ENCODE measurements at regions not wholly inside any gene's neighbourhood (a gene's known extent, or its start where the extent isn't known, plus 50 kb on each side); places are given as distances from the start of the nearest gene placed in this dataset.

- TF ChIP-seq POLR2A (IDR thresholded peaks at IDR 0.05), result no peak
- no peak for TF ChIP-seq CTCF (IDR thresholded peaks at IDR 0.05)
Measured at GRCh38 chrX:10685923-10686595, 65.7 kb upstream of the MID1 start.
